ENCODE measurements at regions not wholly inside any gene's neighbourhood (a gene's known extent, or its start where the extent isn't known, plus 50 kb on each side); places are given as distances from the start of the nearest gene placed in this dataset.

GRCh38 chr10:78366663-78367411, 333.2 kb downstream of the RPS24 start:
- Histone ChIP-seq H3K4me3 (no peak overlapping the region), H3K9ac (no peak overlapping the region)
- TF ChIP-seq Cebpa-rat (IDR thresholded peaks at IDR 0.05) = no peak

DNA sequence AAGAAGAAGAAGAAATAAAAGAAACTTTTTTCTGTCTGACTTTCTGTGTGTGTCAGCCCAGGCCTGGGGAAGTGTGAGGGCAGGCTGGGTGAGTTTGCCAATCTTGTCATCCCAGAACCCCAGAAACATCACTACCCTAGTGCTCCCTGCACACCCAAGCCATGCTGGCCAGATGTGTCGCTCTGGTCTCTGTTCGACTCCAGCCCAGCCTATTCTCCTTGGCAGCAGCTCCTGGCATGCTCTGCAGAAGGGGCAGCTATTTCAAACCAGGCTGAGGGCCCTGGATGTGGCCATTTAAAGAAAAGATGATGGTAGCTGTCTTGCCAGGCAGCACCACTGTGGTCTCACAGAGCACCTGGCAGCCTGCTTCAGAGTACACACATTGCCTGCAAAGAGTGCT, 334.1 kb downstream of the RPS24 start:
- Histone ChIP-seq H3K4me3 (no peak overlapping the region), H3K36me3 (no peaks in the 10 kb centered on the region), H4K20me1 (no peaks in the 10 kb centered on the region; a peak in 2 of 22 replicates), H3K27me3 (no peaks in the 10 kb centered on the region), H3K27ac (no peak overlapping the region), H3K9me3 (replicated peaks in 1 of 11) (no peaks in the 10 kb centered on the region), H3K4me1 (peaks cover 0 to 18% (median 15%) of the 10 kb centered on the region in 10 experiments; a peak in 17 of 20 replicates), H3K4me2 (no peak overlapping the region), H3K9ac (no peak overlapping the region)
- TF ChIP-seq Cebpa-rat (IDR thresholded peaks at IDR 0.05) = no peak

More at GRCh38 chr10:78366663-78367411, 333.2 kb downstream of the RPS24 start:
- Histone ChIP-seq H3K4me2 (no peak overlapping the region), H3K27ac (no peak overlapping the region), H4K20me1 (no peaks in the 10 kb centered on the region; a peak in 2 of 22 replicates), H3K36me3 (no peaks in the 10 kb centered on the region), H3K4me1 (peaks cover 8 to 21% (median 19%) of the 10 kb centered on the region in 10 experiments), H3K27me3 (no peaks in the 10 kb centered on the region), H3K9me3 (replicated peaks in 1 of 11) (no peaks in the 10 kb centered on the region)

DNA sequence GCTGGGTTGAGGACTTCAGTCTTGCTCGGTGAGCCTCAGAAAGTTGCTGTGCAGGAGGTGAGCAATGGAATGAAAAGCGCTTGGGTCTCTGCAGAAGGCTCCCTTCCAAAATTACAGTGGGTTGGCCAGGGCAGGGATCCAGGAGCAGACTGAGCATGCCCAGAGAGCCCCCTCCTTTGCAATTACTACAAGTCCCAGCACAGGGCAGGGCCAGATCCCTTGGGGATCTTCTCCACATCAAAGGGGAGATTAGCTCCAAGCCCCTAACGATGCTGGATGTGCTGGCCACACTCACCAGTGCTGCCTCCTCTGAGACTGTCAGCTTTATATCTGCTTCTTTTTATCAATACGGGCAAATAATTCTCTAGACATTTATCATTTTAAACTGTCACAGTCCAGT, 337.5 kb downstream of the RPS24 start:
- Histone ChIP-seq H3K27me3 (no peaks in the 10 kb centered on the region), H4K20me1 (no peaks in the 10 kb centered on the region; a peak in 2 of 22 replicates), H3K4me3 (no peak overlapping the region), H3K4me2 (peak overlapping the region in 8 of 11 experiments; percentile 1 to 49 (median 36); a peak in 12 of 22 replicates), H3K36me3 (no peaks in the 10 kb centered on the region), H3K27ac (no peak overlapping the region), H3K9me3 (replicated peaks in 1 of 11) (no peaks in the 10 kb centered on the region), H3K4me1 (peaks cover 0 to 18% (median 15%) of the 10 kb centered on the region in 10 experiments; a peak in 15 of 20 replicates), H3K9ac (no peak overlapping the region)
- TF ChIP-seq Cebpa-rat (IDR thresholded peaks at IDR 0.05) = no peak

GRCh38 chr10:78372806-78373205, 339.1 kb downstream of the RPS24 start:
- Histone ChIP-seq H3K36me3 (no peaks in the 10 kb centered on the region), H3K27ac (no peak overlapping the region), H3K27me3 (no peaks in the 10 kb centered on the region), H3K4me3 (no peak overlapping the region), H4K20me1 (no peaks in the 10 kb centered on the region; a peak in 3 of 22 replicates), H3K4me1 (peaks cover 0 to 18% (median 15%) of the 10 kb centered on the region in 10 experiments; a peak in 15 of 20 replicates), H3K9me3 (replicated peaks in 1 of 11) (no peaks in the 10 kb centered on the region), H3K9ac (no peak overlapping the region), H3K4me2 (no peak overlapping the region)
- TF ChIP-seq Cebpa-rat (IDR thresholded peaks at IDR 0.05) = no peak

GRCh38 chr10:78374331-78375028, 340.8 kb downstream of the RPS24 start:
- H3K4me2 ChIP-seq = no peak overlapping the region
- TF ChIP-seq Cebpa-rat (IDR thresholded peaks at IDR 0.05) = no peak
- peaks cover 3 to 9% (median 6%) of the 10 kb centered on the region in 11 experiments; a peak in 16 of 22 replicates for H3K9me3 ChIP-seq (replicated peaks in 1 of 11)
- peaks cover 0 to 18% (median 15%) of the 10 kb centered on the region in 10 experiments; a peak in 15 of 20 replicates for H3K4me1 ChIP-seq
- no peaks in the 10 kb centered on the region for H3K27me3 ChIP-seq
- H3K4me3 ChIP-seq = no peak overlapping the region
- no peaks in the 10 kb centered on the region; a peak in 3 of 22 replicates for H4K20me1 ChIP-seq
- H3K36me3 ChIP-seq = no peaks in the 10 kb centered on the region
- H3K27ac ChIP-seq = no peak overlapping the region
- H3K9ac ChIP-seq = no peak overlapping the region

DNA sequence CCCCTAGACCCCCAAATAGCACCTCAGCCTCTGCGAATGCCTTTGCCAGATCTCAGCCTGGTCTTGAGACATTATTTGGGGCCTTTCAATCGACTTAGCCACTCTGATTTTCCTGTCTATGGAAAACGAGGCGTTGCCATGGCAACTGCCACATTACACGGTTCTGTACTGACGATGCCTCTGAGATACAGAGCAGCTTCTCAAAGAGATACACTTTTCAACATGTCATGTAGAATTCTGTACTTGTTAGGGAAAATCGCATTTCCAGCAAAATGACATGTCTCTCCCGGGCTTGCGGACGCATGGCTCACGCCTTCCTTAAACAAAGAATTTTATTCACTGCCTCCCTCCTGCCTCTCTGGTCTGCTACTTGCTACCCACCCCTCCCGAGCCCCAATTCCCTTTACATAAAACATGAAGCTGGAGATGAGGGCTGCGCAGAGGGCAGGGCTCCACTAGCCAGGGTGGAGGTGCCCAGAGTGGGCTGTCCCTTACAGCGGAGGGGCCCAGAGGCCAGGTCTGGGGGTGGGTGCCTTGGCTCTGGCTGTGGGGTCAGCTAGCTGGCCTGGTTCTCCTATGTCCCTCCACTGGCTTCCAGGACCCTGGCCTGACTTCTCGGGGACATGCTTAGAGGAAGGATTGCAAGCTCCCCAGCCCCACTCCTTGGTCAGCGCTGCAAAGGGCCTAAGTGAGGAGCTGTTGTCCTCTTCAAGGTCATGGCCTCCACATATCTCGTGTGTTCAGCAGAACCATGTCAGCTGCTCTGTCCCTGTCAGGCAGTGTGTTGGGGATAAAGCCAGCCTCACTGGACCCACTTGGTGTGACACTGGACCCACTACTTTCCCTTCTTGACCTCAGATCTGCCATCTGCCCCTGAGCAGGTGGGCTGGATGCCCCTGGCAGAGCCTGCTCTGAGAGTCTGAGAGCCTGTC, 342.5 kb downstream of the RPS24 start:
- Histone ChIP-seq H3K27me3 (no peaks in the 10 kb centered on the region), H3K9ac (no peak overlapping the region), H3K4me2 (no peak overlapping the region), H3K4me3 (no peak overlapping the region), H3K36me3 (no peaks in the 10 kb centered on the region), H3K4me1 (peaks cover 0 to 13% (median 12%) of the 10 kb centered on the region in 10 experiments; a peak in 15 of 20 replicates), H3K9me3 (replicated peaks in 1 of 11) (peaks cover 3 to 19% (median 10%) of the 10 kb centered on the region in 11 experiments; a peak in 17 of 22 replicates), H4K20me1 (no peaks in the 10 kb centered on the region; a peak in 1 of 22 replicates), H3K27ac (no peak overlapping the region)
- TF ChIP-seq Cebpa-rat (IDR thresholded peaks at IDR 0.05) = no peak

DNA sequence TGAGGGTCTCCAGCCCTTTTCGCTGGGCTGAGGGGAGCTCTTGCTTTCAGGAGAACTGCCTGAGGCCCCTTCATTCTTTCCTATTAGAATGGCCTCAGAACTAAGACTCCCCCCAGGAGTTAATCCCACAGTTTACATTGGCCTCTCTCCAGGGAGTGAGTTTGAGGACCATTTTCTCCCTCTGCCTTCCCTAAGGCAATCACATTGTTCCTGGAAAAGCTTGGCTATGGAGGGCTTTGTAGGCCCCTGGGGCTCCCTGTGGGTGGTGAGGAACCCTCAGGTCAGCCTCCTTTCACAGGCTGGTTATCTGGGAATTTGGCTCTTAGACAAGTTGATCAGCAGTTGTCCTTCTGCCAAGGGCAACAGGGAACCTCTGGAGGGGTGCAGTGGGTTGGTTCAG, 343.7 kb downstream of the RPS24 start:
- Histone ChIP-seq H3K4me1 (peaks cover 0 to under 1% (median 0%) of the 10 kb centered on the region in 10 experiments; a peak in 5 of 20 replicates), H3K27ac (no peak overlapping the region)
- TF ChIP-seq Cebpa-rat (IDR thresholded peaks at IDR 0.05) = no peak

GRCh38 chr10:78378192-78378591, 344.5 kb downstream of the RPS24 start:
- Histone ChIP-seq H4K20me1 (no peaks in the 10 kb centered on the region; a peak in 1 of 22 replicates), H3K4me3 (no peak overlapping the region), H3K9ac (no peak overlapping the region), H3K4me1 (no peaks in the 10 kb centered on the region), H3K36me3 (no peaks in the 10 kb centered on the region), H3K4me2 (no peak overlapping the region), H3K27ac (no peak overlapping the region), H3K9me3 (replicated peaks in 1 of 11) (peaks cover 3 to 19% (median 10%) of the 10 kb centered on the region in 11 experiments; a peak in 17 of 22 replicates), H3K27me3 (no peaks in the 10 kb centered on the region)
- TF ChIP-seq Cebpa-rat (IDR thresholded peaks at IDR 0.05) = no peak

More for the DNA sequence above, 343.7 kb downstream of the RPS24 start:
- Histone ChIP-seq H3K36me3 (no peaks in the 10 kb centered on the region), H4K20me1 (no peaks in the 10 kb centered on the region; a peak in 1 of 22 replicates), H3K4me2 (no peak overlapping the region), H3K27me3 (no peaks in the 10 kb centered on the region), H3K4me3 (no peak overlapping the region), H3K9me3 (replicated peaks in 1 of 11) (peaks cover 3 to 19% (median 10%) of the 10 kb centered on the region in 11 experiments; a peak in 17 of 22 replicates), H3K9ac (no peak overlapping the region)

All from BLaER1 treated with 17β-estradiol and CSF1 and Interleukin-3, amounts not matched to agents 10 nM and 100 nM (cell line).